ENCODE measurements at regions not wholly inside any gene's neighbourhood (a gene's known extent, or its start where the extent isn't known, plus 50 kb on each side); places are given as distances from the start of the nearest gene placed in this dataset.

GRCh38 chr13:69601661-69602060 is 506.0 kb upstream of the ATXN8OS start:
- Histone ChIP-seq H3K9me3 (no peaks in the 10 kb centered on the region), H3K4me1 (no peaks in the 10 kb centered on the region), H3K4me3 (no peak overlapping the region), H3K27ac (no peak overlapping the region), H3K4me2 (no peak overlapping the region)
- WGBS (ENCODE audit: missing lambda C conversion rate) = 19% methylated on average over 3 of the region's 3 CpGs
- CTCF ChIA-PET = no interaction called here
- FAIRE-seq = no peak
- TF ChIP-seq REST (IDR thresholded peaks at IDR 0.05) (no peak), ZC3H11A (IDR thresholded peaks at IDR 0.05) (no peak), MYC (IDR thresholded peaks at IDR 0.05; ENCODE audit: borderline replicate concordance, low read length) (no peak), EHF (CRISPR knock-in tag; IDR thresholded peaks at IDR 0.05) (no peak), HEYL (CRISPR knock-in tag; IDR thresholded peaks at IDR 0.05) (no peak), E2F6 (IDR thresholded peaks at IDR 0.05; ENCODE audit: borderline replicate concordance, low read depth) (no peak), ZSCAN20 (CRISPR knock-in tag; IDR thresholded peaks at IDR 0.05) (no peak), EHMT2 (IDR thresholded peaks at IDR 0.05; ENCODE audit: low read depth) (no peak), CHD4 (IDR thresholded peaks at IDR 0.05; ENCODE audit: borderline replicate concordance) (no peak)
- no peak for ATAC-seq
- DNase-seq (ENCODE audit: low read depth in 1 of 2, low spot score in 1 of 2) = no peak
- POLR2A ChIA-PET = no interaction called here

GRCh38 chr13:69600811-69601210 is 506.8 kb upstream of the ATXN8OS start:
- 6% methylated on average over 3 of the region's 3 CpGs for WGBS (ENCODE audit: missing lambda C conversion rate)
- Histone ChIP-seq H3K4me3 (no peak overlapping the region), H3K9me3 (no peaks in the 10 kb centered on the region), H3K27ac (no peak overlapping the region), H3K4me2 (no peak overlapping the region), H3K4me1 (no peaks in the 10 kb centered on the region)
- DNase-seq (ENCODE audit: low read depth in 1 of 2, low spot score in 1 of 2) (no peak), ATAC-seq (no peak), FAIRE-seq (no peak)
- ChIA-PET CTCF (no interaction called here), POLR2A (no interaction called here)
- TF ChIP-seq POLR2AphosphoS2 (conservative IDR thresholded peaks at IDR 0.05; ENCODE audit: low read length) (no peak), KDM5A (IDR thresholded peaks at IDR 0.05) (no peak), FOSL2 (IDR thresholded peaks at IDR 0.05) (no peak), FOSL2 (CRISPR knock-in tag; IDR thresholded peaks at IDR 0.05) (no peak), CBX2 (IDR thresholded peaks at IDR 0.05; ENCODE audit: borderline replicate concordance, low read depth) (no peak)

- H3K4me1 ChIP-seq = no peaks in the 10 kb centered on the region
- ChIA-PET POLR2A (no interaction called here), CTCF (no interaction called here)
- DNase-seq (ENCODE audit: low read depth in 1 of 2, low spot score in 1 of 2) (no peak), ATAC-seq (no peak), FAIRE-seq (no peak)
- WGBS (ENCODE audit: missing lambda C conversion rate) = 53% methylated on average over 5 of the region's 5 CpGs
- H3K4me3 ChIP-seq = no peak overlapping the region
- no peak overlapping the region for H3K27ac ChIP-seq
- no peak for TF ChIP-seq SREBF2 (IDR thresholded peaks at IDR 0.05)
- no peak for TF ChIP-seq HDAC2 (IDR thresholded peaks at IDR 0.05)
- no peak for TF ChIP-seq POLR2AphosphoS2 (conservative IDR thresholded peaks at IDR 0.05; ENCODE audit: low read length)
- peak; percentile 75 for TF ChIP-seq MAFK (IDR thresholded peaks at IDR 0.05; ENCODE audit: partially characterized antibody)
- no peak for TF ChIP-seq EHF (CRISPR knock-in tag; IDR thresholded peaks at IDR 0.05)
- TF ChIP-seq ZSCAN20 (CRISPR knock-in tag; IDR thresholded peaks at IDR 0.05) = no peak
- no peak for TF ChIP-seq CEBPB (IDR thresholded peaks at IDR 0.05)
- TF ChIP-seq HES2 (IDR thresholded peaks at IDR 0.05) = no peak
- H3K9me3 ChIP-seq = no peaks in the 10 kb centered on the region
- H3K4me2 ChIP-seq = no peak overlapping the region
Measured at GRCh38 chr13:69597088-69597487, 510.5 kb upstream of the ATXN8OS start.
